ENCODE measurements at regions not wholly inside any gene's neighbourhood (a gene's known extent, or its start where the extent isn't known, plus 50 kb on each side); places are given as distances from the start of the nearest gene placed in this dataset.

DNA sequence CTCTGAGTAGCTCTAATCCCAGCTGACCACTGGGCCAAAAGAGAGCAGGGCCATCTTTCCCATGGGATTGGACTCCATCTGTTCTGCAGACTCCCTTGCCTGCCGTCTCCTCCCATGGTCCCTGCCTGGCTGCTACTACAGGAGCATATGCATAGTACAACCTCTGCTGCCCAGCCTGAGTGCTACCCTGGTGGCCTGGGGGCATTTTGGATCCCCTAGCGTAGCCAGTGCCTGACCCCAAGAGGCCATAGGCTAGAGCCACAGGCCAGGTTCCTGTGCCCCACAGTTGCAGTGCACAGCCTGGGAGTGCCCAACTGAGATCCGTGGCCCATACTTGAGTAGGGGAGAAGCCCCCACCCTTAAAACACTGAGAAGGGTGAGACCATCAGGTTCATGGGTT lies 280.3 kb downstream of the CCDC85A start:
- TF ChIP-seq, protein P1, sequence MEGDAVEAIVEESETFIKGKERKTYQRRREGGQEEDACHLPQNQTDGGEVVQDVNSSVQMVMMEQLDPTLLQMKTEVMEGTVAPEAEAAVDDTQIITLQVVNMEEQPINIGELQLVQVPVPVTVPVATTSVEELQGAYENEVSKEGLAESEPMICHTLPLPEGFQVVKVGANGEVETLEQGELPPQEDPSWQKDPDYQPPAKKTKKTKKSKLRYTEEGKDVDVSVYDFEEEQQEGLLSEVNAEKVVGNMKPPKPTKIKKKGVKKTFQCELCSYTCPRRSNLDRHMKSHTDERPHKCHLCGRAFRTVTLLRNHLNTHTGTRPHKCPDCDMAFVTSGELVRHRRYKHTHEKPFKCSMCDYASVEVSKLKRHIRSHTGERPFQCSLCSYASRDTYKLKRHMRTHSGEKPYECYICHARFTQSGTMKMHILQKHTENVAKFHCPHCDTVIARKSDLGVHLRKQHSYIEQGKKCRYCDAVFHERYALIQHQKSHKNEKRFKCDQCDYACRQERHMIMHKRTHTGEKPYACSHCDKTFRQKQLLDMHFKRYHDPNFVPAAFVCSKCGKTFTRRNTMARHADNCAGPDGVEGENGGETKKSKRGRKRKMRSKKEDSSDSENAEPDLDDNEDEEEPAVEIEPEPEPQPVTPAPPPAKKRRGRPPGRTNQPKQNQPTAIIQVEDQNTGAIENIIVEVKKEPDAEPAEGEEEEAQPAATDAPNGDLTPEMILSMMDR (IDR thresholded peaks at IDR 0.05) = no peak
- TF ChIP-seq EZH2 (IDR thresholded peaks at IDR 0.05) = no peak
